MCF 10A (cell line): ENCODE measurements at regions not wholly inside any gene's neighbourhood (a gene's known extent, or its start where the extent isn't known, plus 50 kb on each side); places are given as distances from the start of the nearest gene placed in this dataset.
"Not testable (repeated sequence)": the region's sequence is repeated elsewhere in the genome, so short reads cannot be mapped to it uniquely, and the experiment has no call there.

ENCODE experiments used
- BruUV-seq: library from RNA; stranded (reverse); fragments of 400-500 nt; replicated peaks from 2 replicates; lab custom pipeline; 2021; lab: Mats Ljungman, UMichigan
- CTCF ChIA-PET: fragments of 300-600 bp; sonication (Branson Sonifier 250); formaldehyde crosslinking; extraction: SDS; loops from one replicate; lab custom pipeline; 2021; ENCODE audit warnings: antibody characterized with exemption, inconsistent platforms; lab: Yijun Ruan, JAX
- POLR2A ChIA-PET: fragments of 300-600, 350-650 bp; sonication (Branson Sonifier 250); formaldehyde crosslinking; extraction: SDS; loops from one replicate; lab custom pipeline; 2020; ENCODE audit warnings: antibody characterized with exemption, inconsistent platforms; lab: Yijun Ruan, JAX
- DNase-seq: peaks from one replicate; pipeline ENCODE4 v3.0.0-alpha.2; 2018; ENCODE audit not compliant: unreplicated experiment
- H3K27ac Mint-ChIP-seq: one replicate; pipeline ENCODE4 v1.8.0; 2022; ENCODE audit warnings: mild to moderate bottlenecking, low read depth, mixed read lengths; ENCODE audit not compliant: unreplicated experiment
- H3K27me3 Mint-ChIP-seq: one replicate; pipeline ENCODE4 v1.8.0; 2022; ENCODE audit warnings: mixed read lengths; ENCODE audit not compliant: insufficient read depth, unreplicated experiment
- H3K36me3 Mint-ChIP-seq: one replicate; pipeline ENCODE4 v1.8.0; 2022; ENCODE audit warnings: mild to moderate bottlenecking, moderate library complexity, mixed read lengths; ENCODE audit not compliant: insufficient read depth, unreplicated experiment
- H3K4me1 Mint-ChIP-seq: one replicate; pipeline ENCODE4 v1.8.0; 2022; ENCODE audit warnings: mixed read lengths; ENCODE audit not compliant: insufficient read depth, unreplicated experiment
- H3K4me3 Mint-ChIP-seq: one replicate; pipeline ENCODE4 v1.8.0; 2022; ENCODE audit warnings: mild to moderate bottlenecking, moderate library complexity, mixed read lengths; ENCODE audit not compliant: unreplicated experiment
- H3K9me3 Mint-ChIP-seq: one replicate; pipeline ENCODE4 v1.8.0; 2022; ENCODE audit warnings: mixed read lengths; ENCODE audit not compliant: unreplicated experiment
- intact Hi-C: fragments of 100-400 bp; cut with micrococcal nuclease; formaldehyde crosslinking; loops from 2 replicates; pipeline ENCODE4 v1.14.1; 2022
- TF ChIP-seq, protein P1 (sequence below): fragments of 200-600 bp; IDR thresholded peaks from one replicate; pipeline ENCODE4 v1.8.0; 2022; ENCODE audit warnings: antibody characterized with exemption, mild to moderate bottlenecking; ENCODE audit not compliant: unreplicated experiment

DNA sequence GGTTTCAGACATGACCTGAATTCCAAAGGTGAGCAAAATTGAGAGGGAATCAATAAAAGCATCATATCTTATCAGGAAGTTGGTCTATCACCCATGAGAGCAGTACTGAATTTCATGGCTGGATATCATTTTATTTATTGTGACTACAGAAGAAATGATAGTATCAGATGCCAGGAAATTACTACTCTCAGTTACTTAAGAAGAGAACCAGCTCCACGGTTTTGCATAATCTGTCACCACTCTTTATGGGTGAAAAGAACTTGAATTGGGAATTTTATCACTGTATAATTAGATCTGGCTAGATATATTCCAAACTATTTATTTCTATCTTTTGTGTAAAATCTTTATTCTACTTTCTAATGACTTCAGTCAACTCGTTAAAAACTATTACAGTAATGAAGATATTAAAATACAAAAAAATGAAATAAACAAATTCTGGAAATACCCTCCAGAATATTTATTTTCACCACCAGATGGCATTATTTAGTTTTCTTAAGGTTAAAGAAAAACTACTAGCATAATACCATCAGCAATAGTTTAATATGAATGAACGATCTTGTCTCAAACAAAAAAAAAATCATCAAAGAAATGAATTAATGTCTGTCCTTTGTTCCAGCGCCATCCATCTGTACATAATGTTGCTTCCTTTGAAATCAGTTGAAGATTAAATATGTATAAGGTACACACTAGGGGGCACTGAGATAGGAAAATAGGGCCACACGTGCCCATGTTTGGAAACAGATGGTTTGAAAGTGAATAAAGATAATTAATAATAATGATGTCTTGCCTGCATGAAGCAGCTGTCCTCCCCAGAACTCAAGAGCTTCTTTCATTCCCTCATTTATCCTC, 84.7 kb upstream of the SLCO6A1 start:
- POLR2A ChIA-PET, result interaction anchor here (0.6 to 0.7 kb wide), 2 partner anchors 8 to 556 kb away, joined by 3 read pairs; no protein-coding TSS in a partner anchor
- CTCF ChIA-PET, result interaction anchor here (0.5 to 2.8 kb wide), 40 partner anchors 8 to 911 kb away, joined by 3 to 14 read pairs (median 3); no protein-coding TSS in a partner anchor
- TF ChIP-seq, protein P1, sequence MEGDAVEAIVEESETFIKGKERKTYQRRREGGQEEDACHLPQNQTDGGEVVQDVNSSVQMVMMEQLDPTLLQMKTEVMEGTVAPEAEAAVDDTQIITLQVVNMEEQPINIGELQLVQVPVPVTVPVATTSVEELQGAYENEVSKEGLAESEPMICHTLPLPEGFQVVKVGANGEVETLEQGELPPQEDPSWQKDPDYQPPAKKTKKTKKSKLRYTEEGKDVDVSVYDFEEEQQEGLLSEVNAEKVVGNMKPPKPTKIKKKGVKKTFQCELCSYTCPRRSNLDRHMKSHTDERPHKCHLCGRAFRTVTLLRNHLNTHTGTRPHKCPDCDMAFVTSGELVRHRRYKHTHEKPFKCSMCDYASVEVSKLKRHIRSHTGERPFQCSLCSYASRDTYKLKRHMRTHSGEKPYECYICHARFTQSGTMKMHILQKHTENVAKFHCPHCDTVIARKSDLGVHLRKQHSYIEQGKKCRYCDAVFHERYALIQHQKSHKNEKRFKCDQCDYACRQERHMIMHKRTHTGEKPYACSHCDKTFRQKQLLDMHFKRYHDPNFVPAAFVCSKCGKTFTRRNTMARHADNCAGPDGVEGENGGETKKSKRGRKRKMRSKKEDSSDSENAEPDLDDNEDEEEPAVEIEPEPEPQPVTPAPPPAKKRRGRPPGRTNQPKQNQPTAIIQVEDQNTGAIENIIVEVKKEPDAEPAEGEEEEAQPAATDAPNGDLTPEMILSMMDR, result peak; percentile 50
- H3K36me3 Mint-ChIP-seq, result no peaks in the 10 kb centered on the region
- no peaks in the 10 kb centered on the region for H3K9me3 Mint-ChIP-seq
- peak; percentile 35 for DNase-seq
- no peak overlapping the region for H3K4me3 Mint-ChIP-seq
- no peaks in the 10 kb centered on the region for H3K4me1 Mint-ChIP-seq
- no TSS peak for BruUV-seq
- no peaks in the 10 kb centered on the region for H3K27me3 Mint-ChIP-seq
- H3K27ac Mint-ChIP-seq, result no peak overlapping the region
- intact Hi-C loops, result loop anchor here (1.0 to 10.0 kb wide), 7 partner anchors 87 to 892 kb away; no protein-coding TSS in a partner anchor

DNA sequence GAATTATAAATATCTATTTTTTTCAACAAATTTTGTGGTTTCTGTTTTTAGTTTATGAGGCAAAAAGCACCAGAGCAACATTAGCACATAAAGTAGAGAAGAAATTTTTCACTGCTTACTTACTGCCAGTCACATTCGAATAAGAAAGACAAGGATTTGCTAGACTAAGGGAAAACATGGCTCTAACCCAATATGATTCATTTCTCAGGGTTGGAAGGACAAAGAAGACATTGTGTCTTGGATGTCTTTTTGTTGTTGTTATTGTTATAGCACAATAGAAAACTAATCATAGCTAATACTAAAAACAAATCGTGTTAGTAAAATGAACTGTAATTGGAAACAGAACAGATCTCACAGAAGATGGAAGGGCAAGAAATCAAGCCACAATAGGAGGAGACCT, 90.9 kb upstream of the SLCO6A1 start:
- POLR2A ChIA-PET, result no interaction called here
- H3K27me3 Mint-ChIP-seq, result no peaks in the 10 kb centered on the region
- CTCF ChIA-PET, result no interaction called here
- peaks cover 8% of the 10 kb centered on the region for H3K9me3 Mint-ChIP-seq
- peaks cover 6% of the 10 kb centered on the region for H3K4me1 Mint-ChIP-seq
- H3K27ac Mint-ChIP-seq, result no peak overlapping the region
- no peaks in the 10 kb centered on the region for H3K36me3 Mint-ChIP-seq
- no peak overlapping the region for H3K4me3 Mint-ChIP-seq
- TF ChIP-seq, protein P1, result no peak
- intact Hi-C loops, result loop anchor here (5.0 to 10.0 kb wide), 2 partner anchors 193 to 385 kb away; no protein-coding TSS in a partner anchor
- peak; percentile 18 for DNase-seq
- BruUV-seq, result no TSS peak

DNA sequence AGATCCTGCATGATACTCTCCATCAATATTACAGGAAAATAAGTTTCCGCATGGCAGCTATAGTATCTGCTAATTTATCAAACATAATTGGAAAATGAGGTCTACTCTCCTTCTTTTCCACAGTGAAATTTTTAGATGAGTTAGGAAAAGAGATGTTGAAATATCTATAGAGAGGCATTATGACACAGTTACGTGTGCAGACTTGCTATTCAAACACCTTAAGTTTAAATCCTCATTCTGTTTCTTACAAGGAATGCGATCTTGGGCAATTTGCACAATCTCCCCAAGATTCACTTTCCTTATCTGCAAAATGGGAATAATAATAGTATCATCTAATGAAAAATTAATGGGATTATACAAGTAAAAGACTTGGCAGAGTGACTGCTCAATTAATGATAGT, 91.7 kb upstream of the SLCO6A1 start:
- Mint-ChIP-seq H3K36me3 (no peaks in the 10 kb centered on the region), H3K4me3 (no peak overlapping the region), H3K4me1 (peaks cover 6% of the 10 kb centered on the region), H3K27me3 (no peaks in the 10 kb centered on the region), H3K9me3 (peaks cover 8% of the 10 kb centered on the region), H3K27ac (no peak overlapping the region)
- TF ChIP-seq, protein P1, result no peak
- POLR2A ChIA-PET, result no interaction called here
- intact Hi-C loops, result no loop called here
- CTCF ChIA-PET, result interaction anchor here (0.5 kb wide), 1 partner anchor 381 kb away, joined by 3 read pairs; no protein-coding TSS in a partner anchor
- peak; percentile 48 for DNase-seq
- no TSS peak for BruUV-seq

DNA sequence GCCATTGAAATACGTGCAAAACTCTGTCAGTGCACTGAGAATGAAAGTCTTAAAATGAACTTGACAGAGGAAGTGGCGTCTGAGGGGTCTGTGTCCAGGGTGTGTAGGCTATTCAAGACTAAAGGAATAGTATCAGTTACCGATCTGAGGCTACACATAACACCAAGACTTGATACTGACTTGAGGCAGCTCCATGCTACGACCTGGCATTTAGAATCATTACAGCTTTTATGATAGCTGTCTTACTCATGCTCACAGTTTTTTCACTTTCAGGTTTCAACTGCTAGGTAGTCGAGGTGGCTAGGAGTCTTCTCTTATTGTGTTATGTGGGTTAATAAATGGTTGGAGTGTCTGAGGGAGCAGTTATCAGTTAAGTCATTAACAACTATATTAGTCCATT, 92.8 kb upstream of the SLCO6A1 start:
- Mint-ChIP-seq H3K27me3 (no peaks in the 10 kb centered on the region), H3K9me3 (peaks cover 8% of the 10 kb centered on the region), H3K4me1 (peaks cover 6% of the 10 kb centered on the region), H3K4me3 (no peak overlapping the region), H3K27ac (no peak overlapping the region), H3K36me3 (no peaks in the 10 kb centered on the region)
- CTCF ChIA-PET, result interaction anchor here (0.6 kb wide), 2 partner anchors 9 to 202 kb away, joined by 3 to 4 read pairs; no protein-coding TSS in a partner anchor
- intact Hi-C loops, result no loop called here
- no TSS peak for BruUV-seq
- DNase-seq, result no peak
- TF ChIP-seq, protein P1, result no peak
- POLR2A ChIA-PET, result interaction anchor here (0.6 to 1.0 kb wide), 2 partner anchors 9 to 90 kb away, joined by 3 read pairs; no protein-coding TSS in a partner anchor

DNA sequence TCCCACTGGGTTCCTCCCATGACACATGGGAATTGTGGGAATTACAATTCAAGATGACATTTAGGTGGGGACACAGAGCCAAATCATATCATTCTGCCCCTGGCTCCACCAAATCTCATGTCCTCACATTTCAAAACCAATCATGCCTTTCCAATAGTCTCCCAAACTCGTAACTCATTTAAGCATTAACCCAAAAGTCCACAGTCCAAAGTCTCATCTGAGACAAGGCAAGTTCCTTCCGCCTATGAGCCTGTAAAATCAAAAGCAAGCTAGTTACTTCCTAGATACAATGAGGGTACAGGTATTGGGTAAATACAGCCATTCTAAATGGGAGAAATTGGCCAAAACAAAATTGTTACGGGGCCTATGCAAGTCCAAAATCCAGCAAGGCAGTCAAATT, 93.8 kb upstream of the SLCO6A1 start:
- BruUV-seq, POLR2A ChIA-PET: not testable (repeated sequence)
- CTCF ChIA-PET, result interaction anchor here (1.2 kb wide), 1 partner anchor 9 kb away, joined by 3 read pairs; no protein-coding TSS in a partner anchor

More for the DNA sequence above, 93.8 kb upstream of the SLCO6A1 start:
- H3K9me3 Mint-ChIP-seq, H3K4me1 Mint-ChIP-seq, DNase-seq, H3K27ac Mint-ChIP-seq, H3K4me3 Mint-ChIP-seq, H3K27me3 Mint-ChIP-seq, intact Hi-C loops, H3K36me3 Mint-ChIP-seq: not testable (repeated sequence)
